Heart left ventricle (tissue), 13 donors: ENCODE measurements at regions not wholly inside any gene's neighbourhood (a gene's known extent, or its start where the extent isn't known, plus 50 kb on each side); places are given as distances from the start of the nearest gene placed in this dataset.

Source experiments
- POLR2A ChIP-seq, 2 donors: fragments of 450-650 bp; IDR thresholded peaks; one replicate each; pipeline ENCODE4 v1.6.1; 2017; ENCODE audit warnings: antibody characterized with exemption in 2 of 2, mild to moderate bottlenecking in 2 of 2, moderate library complexity in 2 of 2
- TF ChIP-seq, protein P1 (sequence below), 12 donors: fragments of 200-600 bp; sonication (generic) in 4 of 12; IDR thresholded peaks; one replicate each; pipeline versions ENCODE4 v1.5.0 to v1.8.0; 2018 to 2022; ENCODE audit warnings: antibody characterized with exemption in 12 of 12, mild to moderate bottlenecking in 5 of 12
- donor health status: ischemic (EF 13 %, LVEDD 7.1; RV severe dilation, severe dysfunction).
- donor health status: DM: no; HTN: yes; CAD: no.
- donor health status: DM: no; HTN: no; CAD: no.
- donor health status: ischemic (EF 25% LVEDD 6.9; RV normal size, moderate dysfunction).
- donor health status: ischemic (EF 25% LVEDD 5.7; RV mildly dilated, moderate dysfunction).
- donor health status: ischemic (EF 35%, LVEDD 5.7; RV mildly dilated, moderate dysfunction).
- donor health status: nonischemic (EF 11% LVEDD 7.7; RV severe dilation, severe dysfunction).
- donor health status: DM: yes; HTN: yes; CAD: no.
- donor health status: PGD.
- donor health status: ischemic (EF 29% LVEDD 5.4; RV normal size, mild dysfunction).
- donor health status: nonischemic (EF 23%, LVEDD 6.1; RV moderate dilation, normal function).

DNA sequence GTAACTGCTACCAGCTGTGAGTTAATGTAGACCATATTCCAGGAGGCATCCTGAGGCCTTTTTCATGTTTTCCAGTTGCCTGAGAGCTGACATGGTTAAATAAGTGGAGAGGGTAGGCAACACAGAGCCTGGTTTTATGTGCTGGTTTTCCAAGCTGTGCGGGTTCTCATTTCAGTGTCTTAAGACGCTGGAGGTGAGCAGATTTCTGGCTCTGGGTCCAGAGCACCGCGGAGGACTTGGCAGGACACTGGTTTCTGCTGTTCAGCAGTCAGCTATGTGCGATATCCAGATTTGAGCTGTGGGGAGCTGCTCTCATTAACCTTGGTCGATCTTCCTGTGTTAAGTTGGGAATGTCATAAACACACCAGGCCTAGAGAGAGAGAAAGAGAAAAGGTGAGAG, 680.8 kb downstream of the BCL11B start:
- TF ChIP-seq, protein P1, sequence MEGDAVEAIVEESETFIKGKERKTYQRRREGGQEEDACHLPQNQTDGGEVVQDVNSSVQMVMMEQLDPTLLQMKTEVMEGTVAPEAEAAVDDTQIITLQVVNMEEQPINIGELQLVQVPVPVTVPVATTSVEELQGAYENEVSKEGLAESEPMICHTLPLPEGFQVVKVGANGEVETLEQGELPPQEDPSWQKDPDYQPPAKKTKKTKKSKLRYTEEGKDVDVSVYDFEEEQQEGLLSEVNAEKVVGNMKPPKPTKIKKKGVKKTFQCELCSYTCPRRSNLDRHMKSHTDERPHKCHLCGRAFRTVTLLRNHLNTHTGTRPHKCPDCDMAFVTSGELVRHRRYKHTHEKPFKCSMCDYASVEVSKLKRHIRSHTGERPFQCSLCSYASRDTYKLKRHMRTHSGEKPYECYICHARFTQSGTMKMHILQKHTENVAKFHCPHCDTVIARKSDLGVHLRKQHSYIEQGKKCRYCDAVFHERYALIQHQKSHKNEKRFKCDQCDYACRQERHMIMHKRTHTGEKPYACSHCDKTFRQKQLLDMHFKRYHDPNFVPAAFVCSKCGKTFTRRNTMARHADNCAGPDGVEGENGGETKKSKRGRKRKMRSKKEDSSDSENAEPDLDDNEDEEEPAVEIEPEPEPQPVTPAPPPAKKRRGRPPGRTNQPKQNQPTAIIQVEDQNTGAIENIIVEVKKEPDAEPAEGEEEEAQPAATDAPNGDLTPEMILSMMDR (IDR thresholded peaks at IDR 0.05) = no peak
- no peak for TF ChIP-seq POLR2A (IDR thresholded peaks at IDR 0.05)
